ENCODE measurements at regions not wholly inside any gene's neighbourhood (a gene's known extent, or its start where the extent isn't known, plus 50 kb on each side); places are given as distances from the start of the nearest gene placed in this dataset.

GRCh38 chr17:22464041-22464440, 771.7 kb downstream of the KCNJ18 start:
- TF ChIP-seq CTCF (IDR thresholded peaks at IDR 0.05; ENCODE audit: borderline replicate concordance) = no peak
- DNase-seq = no peak
- Histone ChIP-seq H3K4me3 (no peak overlapping the region), H3K36me3 (no peaks in the 10 kb centered on the region), H3K9me3 (replicated peaks) (peaks cover 4% of the 10 kb centered on the region), H3K4me1 (no peaks in the 10 kb centered on the region), H3K27me3 (ENCODE audit: low read depth) (peaks cover 17% of the 10 kb centered on the region), H3K27ac (replicated peaks) (no peak overlapping the region)
- intact Hi-C loops (cut with micrococcal nuclease) = no loop called here

- intact Hi-C loops (cut with micrococcal nuclease) = no loop called here
- no peak for DNase-seq
- Histone ChIP-seq H3K4me1 (no peaks in the 10 kb centered on the region), H3K36me3 (no peaks in the 10 kb centered on the region), H3K4me3 (no peak overlapping the region), H3K9me3 (replicated peaks) (no peaks in the 10 kb centered on the region), H3K27me3 (ENCODE audit: low read depth) (peaks cover 3% of the 10 kb centered on the region), H3K27ac (replicated peaks) (no peak overlapping the region)
- no peak for TF ChIP-seq CTCF (IDR thresholded peaks at IDR 0.05; ENCODE audit: borderline replicate concordance)
Observed at GRCh38 chr17:22467720-22468119, 775.4 kb downstream of the KCNJ18 start.

- intact Hi-C loops (cut with micrococcal nuclease) = no loop called here
- no peaks in the 10 kb centered on the region for H3K36me3 ChIP-seq
Observed at GRCh38 chr17:22469101-22469880, 777.0 kb downstream of the KCNJ18 start.

GRCh38 chr17:22469941-22470340, 777.6 kb downstream of the KCNJ18 start:
- no peaks in the 10 kb centered on the region for H3K4me1 ChIP-seq
- intact Hi-C loops (cut with micrococcal nuclease) = no loop called here
- peaks cover 3% of the 10 kb centered on the region for H3K27me3 ChIP-seq (ENCODE audit: low read depth)
- no peak overlapping the region for H3K4me3 ChIP-seq
- H3K27ac ChIP-seq (replicated peaks) = no peak overlapping the region
- no peak for TF ChIP-seq CTCF (IDR thresholded peaks at IDR 0.05; ENCODE audit: borderline replicate concordance)
- no peaks in the 10 kb centered on the region for H3K36me3 ChIP-seq
- no peak for DNase-seq
- H3K9me3 ChIP-seq (replicated peaks) = no peaks in the 10 kb centered on the region

More at GRCh38 chr17:22469101-22469880, 777.0 kb downstream of the KCNJ18 start:
- Histone ChIP-seq H3K4me1 (no peaks in the 10 kb centered on the region), H3K9me3 (replicated peaks) (no peaks in the 10 kb centered on the region), H3K27ac (replicated peaks) (no peak overlapping the region), H3K27me3 (ENCODE audit: low read depth) (peaks cover 3% of the 10 kb centered on the region), H3K4me3 (no peak overlapping the region)
- no peak for TF ChIP-seq CTCF (IDR thresholded peaks at IDR 0.05; ENCODE audit: borderline replicate concordance)
- no peak for DNase-seq

- intact Hi-C loops (cut with micrococcal nuclease) = no loop called here
- Histone ChIP-seq H3K27ac (replicated peaks) (no peak overlapping the region), H3K27me3 (ENCODE audit: low read depth) (no peaks in the 10 kb centered on the region), H3K9me3 (replicated peaks) (no peaks in the 10 kb centered on the region), H3K4me3 (no peak overlapping the region), H3K4me1 (no peaks in the 10 kb centered on the region), H3K36me3 (no peaks in the 10 kb centered on the region)
- TF ChIP-seq CTCF (IDR thresholded peaks at IDR 0.05; ENCODE audit: borderline replicate concordance) = no peak
- no peak for DNase-seq
Observed at GRCh38 chr17:22470411-22471175, 778.3 kb downstream of the KCNJ18 start.
